SH-SY5Y (cell line): ENCODE measurements at regions not wholly inside any gene's neighbourhood (a gene's known extent, or its start where the extent isn't known, plus 50 kb on each side); places are given as distances from the start of the nearest gene placed in this dataset.

Experiments used
- GATA2 ChIP-seq: IDR thresholded peaks from 2 replicates; pipeline ENCODE4 v1.6.1; 2011; ENCODE audit warnings: mild to moderate bottlenecking, low read depth, low read length
- GATA3 ChIP-seq: IDR thresholded peaks from 2 replicates; pipeline ENCODE4 v1.6.1; 2011; ENCODE audit warnings: low read depth, mild to moderate bottlenecking, low read length, moderate library complexity

- TF ChIP-seq GATA2, result no peak
- TF ChIP-seq GATA3, result no peak
These were observed 145.0 kb upstream of the ARHGAP20 start for GRCh38 chr11:110856996-110857812.
